ENCODE measurements at regions not wholly inside any gene's neighbourhood (a gene's known extent, or its start where the extent isn't known, plus 50 kb on each side); places are given as distances from the start of the nearest gene placed in this dataset.

DNA sequence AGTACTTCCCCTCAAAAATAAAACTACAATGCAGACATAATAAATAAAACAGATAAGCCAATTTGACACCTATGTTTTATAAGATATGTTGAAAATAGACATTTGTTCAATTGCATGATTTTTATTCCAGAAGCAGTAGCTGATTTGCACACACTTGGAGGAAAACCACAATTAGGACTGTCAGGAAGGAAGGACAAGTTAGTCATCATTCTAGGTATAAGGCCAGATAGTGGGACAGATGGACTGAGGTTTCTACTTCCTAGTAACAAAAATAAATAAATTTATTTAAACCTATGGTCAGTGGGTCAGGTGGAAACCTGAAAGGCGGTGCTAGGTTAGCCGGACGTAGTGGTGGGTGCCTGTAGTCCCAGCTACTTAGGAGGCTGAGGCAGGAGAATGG, 141.8 kb upstream of the RASSF8 start:
- CTCF ChIA-PET: no interaction called here
- POLR2A ChIA-PET: no interaction called here

DNA sequence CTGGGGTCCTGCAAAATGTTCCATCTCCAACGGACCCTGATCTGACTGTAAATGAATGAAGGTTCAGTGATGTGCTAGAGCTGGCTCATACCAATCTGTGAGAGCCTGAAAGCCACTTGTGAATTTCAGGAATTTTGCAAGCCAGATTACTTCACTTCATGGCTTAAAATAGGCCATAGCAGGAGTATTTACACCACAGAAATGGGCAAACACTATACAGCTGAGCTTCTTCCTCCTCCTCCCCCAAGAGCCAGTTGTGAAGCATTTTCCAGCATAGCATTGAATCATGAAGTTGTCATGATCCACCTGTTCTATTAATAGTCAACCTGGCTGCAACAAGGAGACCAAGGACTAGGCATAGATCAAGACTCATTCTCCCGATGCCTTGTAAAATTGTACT, 141.3 kb upstream of the RASSF8 start:
- POLR2A ChIA-PET: no interaction called here
- CTCF ChIA-PET: no interaction called here

- ChIA-PET POLR2A (no interaction called here), CTCF (no interaction called here)
Observed at GRCh38 chr12:25818596-25819390, 139.7 kb upstream of the RASSF8 start.

DNA sequence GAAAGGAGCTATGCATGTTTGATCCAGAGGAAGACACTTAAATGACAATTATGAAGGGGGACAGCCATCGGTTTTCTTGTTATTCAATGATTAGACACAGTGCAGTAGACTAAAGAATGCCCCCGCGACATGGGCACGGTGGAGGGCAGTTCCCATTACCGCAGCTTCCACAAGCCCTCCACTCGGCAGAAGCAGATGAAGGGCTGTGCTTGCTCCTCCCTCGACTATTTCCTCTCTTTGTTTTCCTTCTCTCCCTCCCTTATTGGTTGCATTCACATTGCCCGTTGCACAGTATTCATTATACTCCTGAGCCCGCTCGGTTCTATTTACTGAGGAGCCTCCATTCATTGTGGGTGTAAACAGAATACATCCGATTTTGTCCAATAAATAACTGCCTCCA, 138.8 kb upstream of the RASSF8 start:
- ChIA-PET CTCF (no interaction called here), POLR2A (no interaction called here)

DNA sequence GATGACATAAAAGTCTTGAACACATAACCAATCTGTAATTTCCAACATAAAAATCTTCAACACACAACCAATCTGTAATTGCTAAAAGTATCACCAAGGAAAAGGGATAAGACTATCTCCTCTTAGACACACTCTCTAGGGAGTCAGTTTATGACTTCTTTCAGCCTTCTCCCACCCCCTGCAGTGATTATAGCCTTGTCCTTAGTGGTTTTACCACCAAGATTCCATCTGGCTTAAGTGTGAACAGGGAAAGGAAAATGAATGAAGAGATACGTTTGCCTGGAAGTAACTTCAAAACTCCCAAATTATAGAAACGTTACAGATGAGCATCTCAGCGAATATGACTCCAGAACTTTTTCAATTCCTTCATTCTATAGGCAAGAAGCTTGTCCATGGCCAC, 136.2 kb upstream of the RASSF8 start:
- POLR2A ChIA-PET: interaction anchor here (0.6 kb wide), 1 partner anchor 135 kb away, joined by 3 read pairs; no protein-coding TSS in a partner anchor
- CTCF ChIA-PET: no interaction called here

DNA sequence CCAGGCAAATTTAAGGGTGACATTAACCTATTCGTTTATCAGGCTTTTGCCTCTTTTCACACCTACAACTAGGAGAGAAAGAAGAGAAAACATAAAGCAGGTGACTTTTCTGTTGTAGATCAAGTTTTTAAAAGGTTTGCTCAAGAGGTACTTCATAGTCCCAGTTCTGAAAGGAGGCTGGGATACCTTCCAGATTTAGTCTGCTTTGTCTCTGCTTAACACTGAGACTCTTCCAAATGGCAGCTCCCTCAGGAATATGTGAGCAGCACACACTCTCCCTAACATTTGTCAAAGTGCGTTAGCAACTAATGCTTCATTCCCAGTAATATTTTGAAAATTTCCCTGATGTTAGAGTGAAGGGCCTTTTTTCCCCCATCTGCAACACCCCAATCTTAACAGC, 133.7 kb upstream of the RASSF8 start:
- POLR2A ChIA-PET: no interaction called here
- CTCF ChIA-PET: no interaction called here

DNA sequence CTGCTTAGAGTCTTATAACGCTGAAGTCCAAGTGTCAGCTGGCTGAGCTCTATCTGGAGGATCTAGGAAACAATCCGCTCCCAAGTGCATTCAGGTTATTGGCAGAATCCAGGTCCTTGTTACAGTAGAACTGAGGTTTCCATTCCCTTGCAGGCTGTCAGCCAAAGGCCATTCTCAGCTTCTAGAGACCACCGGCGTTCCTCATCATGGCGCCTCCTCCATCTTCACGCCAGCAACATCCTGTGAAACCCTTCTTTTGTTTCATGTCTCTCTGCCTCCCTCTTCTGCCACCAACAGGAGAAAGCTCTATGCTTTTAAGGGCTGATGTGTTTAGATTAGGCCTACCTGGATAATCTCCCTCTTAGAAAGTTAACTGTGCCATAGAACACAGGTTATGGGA, 133.0 kb upstream of the RASSF8 start:
- ChIA-PET POLR2A (no interaction called here), CTCF (no interaction called here)

GRCh38 chr12:25827141-25827540, 131.3 kb upstream of the RASSF8 start:
- CTCF ChIA-PET: no interaction called here
- POLR2A ChIA-PET: no interaction called here

DNA sequence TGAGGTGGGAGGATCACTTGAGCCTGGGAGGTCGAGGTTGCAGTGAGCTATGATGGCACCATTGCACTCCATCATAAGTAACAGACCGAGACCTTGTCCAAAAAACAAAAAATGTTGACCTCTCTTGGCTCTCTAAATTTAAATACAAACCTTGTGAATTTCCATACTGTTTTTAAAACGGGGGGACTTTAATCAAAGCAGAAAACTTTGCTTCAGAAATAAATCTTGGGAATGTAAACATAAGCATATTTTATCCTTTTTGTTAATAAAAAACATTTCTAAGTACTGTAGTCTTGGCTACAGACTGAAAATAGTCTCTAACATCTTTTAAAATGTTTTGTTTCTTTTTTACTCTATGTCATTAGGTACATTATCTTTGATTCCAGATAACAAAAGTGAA, 130.7 kb upstream of the RASSF8 start:
- ChIA-PET CTCF (no interaction called here), POLR2A (no interaction called here)

DNA sequence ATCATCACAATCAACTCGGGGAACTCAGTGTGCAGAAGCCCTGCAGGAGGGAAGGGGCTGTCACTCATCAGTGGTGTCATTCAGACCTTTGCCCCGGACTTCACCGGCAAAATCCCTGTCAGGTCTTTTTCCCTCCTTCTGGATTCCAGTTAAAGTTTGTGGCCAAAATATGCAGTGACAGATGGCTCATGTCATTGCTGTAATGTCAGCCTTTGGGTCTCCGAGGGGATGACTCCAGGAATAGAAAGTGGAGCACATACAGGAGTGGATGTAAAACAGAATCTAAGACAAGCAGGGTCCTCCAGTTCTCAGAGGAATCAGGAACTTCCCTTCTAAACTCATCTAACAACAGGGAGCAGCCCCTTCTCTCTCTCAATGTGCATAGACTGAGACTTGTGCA, 130.3 kb upstream of the RASSF8 start:
- CTCF ChIA-PET: no interaction called here
- POLR2A ChIA-PET: no interaction called here

GRCh38 chr12:25829192-25829591, 129.3 kb upstream of the RASSF8 start:
- CTCF ChIA-PET: no interaction called here
- POLR2A ChIA-PET: no interaction called here

- CTCF ChIA-PET: no interaction called here
- POLR2A ChIA-PET: no interaction called here
Observed at GRCh38 chr12:25830456-25830855, 128.0 kb upstream of the RASSF8 start.

GRCh38 chr12:25833657-25834056, 124.8 kb upstream of the RASSF8 start:
- ChIA-PET POLR2A (no interaction called here), CTCF (no interaction called here)

DNA sequence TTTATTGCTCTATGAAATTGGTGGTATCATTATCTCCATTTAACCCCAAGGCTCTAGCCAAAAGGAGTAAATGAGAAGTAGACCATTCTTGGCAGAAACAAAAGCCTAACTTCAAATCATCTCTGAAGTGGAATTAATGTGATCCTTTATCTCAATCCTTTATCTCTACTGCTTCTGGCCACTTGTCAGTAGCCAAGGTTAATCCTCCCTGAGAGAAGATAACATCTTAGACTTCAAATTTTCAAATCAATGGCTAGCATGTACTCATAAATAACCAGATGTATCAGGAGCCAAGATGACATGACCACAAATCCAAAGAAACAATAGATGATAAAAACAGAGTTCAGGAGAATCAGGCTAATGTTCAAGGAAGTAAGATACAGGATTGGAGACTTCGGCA, 123.1 kb upstream of the RASSF8 start:
- ChIA-PET POLR2A (no interaction called here), CTCF (no interaction called here)

DNA sequence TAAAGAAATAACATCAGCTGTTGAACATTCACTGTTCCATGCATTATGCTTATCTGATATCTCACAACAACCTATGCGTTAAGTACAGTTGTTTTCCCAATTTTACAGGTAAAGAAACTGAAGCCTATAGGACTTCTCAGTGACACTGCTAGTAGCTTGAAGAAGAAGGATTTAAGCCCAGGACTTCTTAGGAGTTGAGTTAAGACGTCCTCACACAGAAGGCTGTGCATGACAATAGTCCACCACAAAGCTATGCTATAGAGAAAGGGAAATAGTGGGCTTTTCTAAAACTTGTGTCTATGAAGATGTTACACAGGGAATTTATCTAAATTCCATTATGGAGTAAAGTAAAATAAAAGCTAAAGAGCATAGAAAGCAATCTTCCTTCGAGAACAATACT, 120.5 kb upstream of the RASSF8 start:
- POLR2A ChIA-PET: no interaction called here
- CTCF ChIA-PET: no interaction called here

DNA sequence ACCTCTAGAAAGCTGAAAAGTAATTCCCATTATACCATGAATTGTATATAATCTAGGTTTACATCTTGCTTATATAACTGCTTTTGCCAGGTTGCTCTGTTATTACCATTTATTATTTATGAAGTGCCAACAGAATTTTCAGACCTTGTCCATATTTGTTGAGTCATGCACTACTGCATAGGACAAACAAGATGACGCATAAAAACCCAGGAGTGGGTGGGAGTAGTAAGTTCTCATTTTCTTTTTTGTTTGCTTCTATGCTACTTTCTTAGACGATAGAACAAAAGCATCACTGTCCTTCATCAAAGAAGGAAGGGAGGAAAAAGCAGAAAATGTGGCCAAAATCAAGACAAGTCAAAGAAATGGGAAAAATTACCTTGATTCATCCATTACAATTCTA, 119.0 kb upstream of the RASSF8 start:
- ChIA-PET CTCF (no interaction called here), POLR2A (no interaction called here)

DNA sequence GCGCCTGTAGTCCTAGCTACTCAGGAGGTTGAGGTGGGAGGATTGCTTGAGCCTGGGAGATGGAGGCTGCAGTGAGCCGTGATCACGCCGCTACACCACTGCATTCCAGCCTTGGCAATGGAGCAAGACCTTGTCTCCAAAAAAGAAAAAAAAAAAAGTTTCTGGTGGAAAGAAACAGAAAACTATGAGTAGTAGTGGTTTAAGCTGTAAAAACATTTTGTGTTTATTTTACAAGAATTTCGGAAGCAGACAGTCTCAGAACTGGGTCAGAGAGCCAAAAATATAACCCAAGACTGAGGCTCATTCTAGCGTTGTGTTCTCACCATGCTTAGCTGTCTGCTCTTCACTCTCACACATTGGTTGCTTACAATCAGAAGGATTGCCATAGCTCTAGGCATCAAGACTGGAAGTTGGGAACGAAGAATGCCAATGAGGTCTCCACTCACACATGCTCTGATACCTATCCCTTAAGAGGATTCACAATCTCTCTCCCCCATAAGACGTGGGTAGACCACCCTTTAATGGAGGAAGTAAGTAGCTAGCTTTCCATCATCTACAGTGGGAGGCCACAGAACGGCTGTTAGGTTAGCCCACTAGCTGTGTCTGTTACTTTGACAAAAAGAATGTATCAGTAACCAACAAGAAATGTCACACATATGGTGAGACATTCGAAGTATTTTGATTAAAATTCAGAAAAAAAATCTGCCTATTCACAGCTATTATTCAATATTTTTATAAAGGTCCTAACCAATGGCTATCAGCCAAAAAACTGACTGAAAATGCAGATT, 117.6 kb upstream of the RASSF8 start:
- CTCF ChIA-PET: no interaction called here
- POLR2A ChIA-PET: no interaction called here

- ChIA-PET CTCF (no interaction called here), POLR2A (no interaction called here)
Observed at GRCh38 chr12:25842254-25842653, 116.2 kb upstream of the RASSF8 start.

DNA sequence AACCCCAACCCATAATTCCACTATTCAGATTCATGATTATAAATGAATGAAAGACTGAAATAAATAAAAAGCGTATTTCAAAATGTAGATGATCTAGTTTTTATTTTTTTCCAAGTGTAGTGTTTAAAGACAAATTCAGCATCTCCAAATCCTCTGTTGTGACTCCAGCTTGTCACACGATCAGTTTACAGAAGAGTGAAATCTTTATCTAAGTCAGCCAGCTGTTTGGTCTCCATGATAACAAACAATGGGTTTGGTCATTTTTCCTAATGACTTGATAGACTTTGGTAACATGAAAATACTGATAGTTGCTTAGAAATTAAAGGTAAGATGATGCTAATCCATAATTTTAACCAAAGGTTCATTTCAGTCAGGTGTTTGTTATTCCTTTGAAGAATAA, 114.5 kb upstream of the RASSF8 start:
- CTCF ChIA-PET: no interaction called here
- POLR2A ChIA-PET: no interaction called here

GRCh38 chr12:25845415-25845814, 113.1 kb upstream of the RASSF8 start:
- CTCF ChIA-PET: no interaction called here
- POLR2A ChIA-PET: no interaction called here

GRCh38 chr12:25852792-25853191, 105.7 kb upstream of the RASSF8 start:
- ChIA-PET CTCF (no interaction called here), POLR2A (no interaction called here)

Measured in activated CD8-positive, alpha-beta memory T cell treated with anti-CD3 and anti-CD28 coated beads for 36 hours (primary cell).